ENCODE measurements at regions not wholly inside any gene's neighbourhood (a gene's known extent, or its start where the extent isn't known, plus 50 kb on each side); places are given as distances from the start of the nearest gene placed in this dataset.
A peak's percentile ranks its signal among the peaks of the same experiment; 100 is the strongest.

DNA sequence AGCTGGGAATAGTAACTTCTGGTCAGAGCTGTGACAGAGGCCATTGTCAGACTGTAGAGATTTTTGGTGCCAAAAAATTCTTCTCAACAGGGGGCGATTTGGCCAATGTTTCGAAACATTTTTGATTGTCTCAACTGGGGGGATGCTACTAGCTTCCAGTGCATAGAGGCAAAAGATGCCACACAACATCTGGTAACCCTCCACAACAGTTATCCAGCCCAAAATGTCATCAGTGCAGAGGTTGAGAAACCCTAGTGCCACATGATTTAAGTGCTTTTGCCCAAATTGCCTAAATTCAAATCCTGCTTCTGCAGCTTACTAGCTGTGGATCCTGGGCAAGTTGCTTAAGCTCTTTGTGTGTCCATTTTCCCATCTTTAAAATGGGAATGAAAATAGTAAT is 71.9 kb downstream of the FZD1 start:
- Histone ChIP-seq H3K9me3 (peaks cover 0 to 5% (median 0%) of the 10 kb centered on the region in 12 donors), H3K27me3 (no peaks in the 10 kb centered on the region), H3K36me3 (no peaks in the 10 kb centered on the region), H3K4me3 (no peak overlapping the region), H3K27ac (no peak overlapping the region), H3K4me1 (peaks cover 0 to 7% (median 0%) of the 10 kb centered on the region in 12 donors)
- WGBS, 4 donors: 93 to 100% (median 95%) methylated on average over 2 of the region's 2 CpGs
- TF ChIP-seq, protein P1, sequence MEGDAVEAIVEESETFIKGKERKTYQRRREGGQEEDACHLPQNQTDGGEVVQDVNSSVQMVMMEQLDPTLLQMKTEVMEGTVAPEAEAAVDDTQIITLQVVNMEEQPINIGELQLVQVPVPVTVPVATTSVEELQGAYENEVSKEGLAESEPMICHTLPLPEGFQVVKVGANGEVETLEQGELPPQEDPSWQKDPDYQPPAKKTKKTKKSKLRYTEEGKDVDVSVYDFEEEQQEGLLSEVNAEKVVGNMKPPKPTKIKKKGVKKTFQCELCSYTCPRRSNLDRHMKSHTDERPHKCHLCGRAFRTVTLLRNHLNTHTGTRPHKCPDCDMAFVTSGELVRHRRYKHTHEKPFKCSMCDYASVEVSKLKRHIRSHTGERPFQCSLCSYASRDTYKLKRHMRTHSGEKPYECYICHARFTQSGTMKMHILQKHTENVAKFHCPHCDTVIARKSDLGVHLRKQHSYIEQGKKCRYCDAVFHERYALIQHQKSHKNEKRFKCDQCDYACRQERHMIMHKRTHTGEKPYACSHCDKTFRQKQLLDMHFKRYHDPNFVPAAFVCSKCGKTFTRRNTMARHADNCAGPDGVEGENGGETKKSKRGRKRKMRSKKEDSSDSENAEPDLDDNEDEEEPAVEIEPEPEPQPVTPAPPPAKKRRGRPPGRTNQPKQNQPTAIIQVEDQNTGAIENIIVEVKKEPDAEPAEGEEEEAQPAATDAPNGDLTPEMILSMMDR (IDR thresholded peaks at IDR 0.05): no peak
- TF ChIP-seq POLR2A (IDR thresholded peaks at IDR 0.05): no peak
- ATAC-seq (no peak), DNase-seq (no peak)
- intact Hi-C loops (cut with DNase I): no loop called here

DNA sequence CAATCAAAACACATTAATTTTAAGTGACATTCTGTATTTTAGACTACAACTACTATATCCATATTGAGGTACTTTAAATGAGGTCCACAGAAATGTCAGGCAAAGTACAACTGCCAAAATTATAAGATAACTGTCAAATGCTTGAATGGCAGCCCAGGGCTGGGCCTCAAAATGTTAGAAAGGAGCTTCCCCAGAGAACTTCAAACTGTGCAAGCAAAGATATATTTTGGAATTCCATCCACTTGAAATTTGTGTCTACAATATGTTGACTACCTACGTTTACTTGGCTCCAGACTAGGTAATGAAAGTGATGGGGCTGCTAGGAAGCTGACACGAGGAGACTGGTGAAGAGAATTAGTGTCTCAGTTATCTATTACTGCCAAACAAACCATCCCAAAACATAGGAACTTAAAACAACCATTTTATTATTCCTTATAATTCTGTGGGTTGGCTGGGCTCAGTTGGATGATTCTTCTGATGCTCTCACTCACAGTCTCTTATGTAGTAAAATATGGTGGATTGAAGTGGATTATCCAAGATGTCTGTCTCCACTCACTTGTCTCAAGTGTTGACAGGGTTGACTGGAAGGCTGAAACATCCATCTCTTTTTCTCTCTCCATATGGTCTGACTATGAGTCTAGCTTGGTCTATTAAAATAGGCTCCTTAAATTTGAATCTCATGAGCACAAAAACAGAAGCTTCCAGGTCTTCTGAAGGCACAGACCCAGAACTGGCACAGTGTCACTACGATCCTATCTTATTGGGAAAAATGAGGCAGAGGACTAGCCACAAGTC is 74.2 kb downstream of the FZD1 start:
- Histone ChIP-seq H3K36me3 (no peaks in the 10 kb centered on the region), H3K27ac (no peak overlapping the region), H3K27me3 (no peaks in the 10 kb centered on the region), H3K4me3 (no peak overlapping the region), H3K4me1 (peaks cover 0 to 8% (median 4%) of the 10 kb centered on the region in 12 donors), H3K9me3 (peaks cover 0 to 5% (median 0%) of the 10 kb centered on the region in 12 donors)
- TF ChIP-seq POLR2A (IDR thresholded peaks at IDR 0.05): no peak
- TF ChIP-seq, protein P1 (IDR thresholded peaks at IDR 0.05): no peak
- no peak for ATAC-seq
- 91 to 94% (median 93%) methylated on average over 3 of the region's 3 CpGs for WGBS, 4 donors
- intact Hi-C loops (cut with DNase I): no loop called here
- no peak for DNase-seq

DNA sequence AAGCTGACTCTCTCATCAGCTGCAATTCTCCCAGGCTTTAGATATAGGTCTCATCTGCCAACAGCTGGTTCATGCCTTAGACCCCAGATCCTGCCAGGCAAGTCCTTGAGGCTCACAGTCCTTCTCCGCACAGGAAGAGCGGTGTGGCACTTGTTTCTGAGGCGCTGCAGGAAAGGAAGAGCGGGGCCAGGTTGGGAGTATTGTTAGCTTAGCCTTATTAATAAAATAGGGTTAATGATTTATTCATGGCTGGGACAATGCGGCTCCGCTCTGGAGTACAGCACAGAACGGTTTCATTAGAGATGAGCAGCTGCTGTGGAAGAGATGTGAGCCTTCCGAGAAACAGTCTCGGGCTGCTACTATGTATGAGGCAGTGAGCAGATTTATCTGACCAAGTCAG is 78.1 kb downstream of the FZD1 start:
- Histone ChIP-seq H3K27ac (no peak overlapping the region), H3K9me3 (peaks cover 0 to 5% (median 0%) of the 10 kb centered on the region in 12 donors), H3K27me3 (no peaks in the 10 kb centered on the region), H3K4me1 (peaks cover 0 to 40% (median 24%) of the 10 kb centered on the region in 12 donors), H3K4me3 (no peak overlapping the region), H3K36me3 (no peaks in the 10 kb centered on the region)
- DNase-seq: no peak
- no peak for TF ChIP-seq POLR2A (IDR thresholded peaks at IDR 0.05)
- TF ChIP-seq, protein P1 (IDR thresholded peaks at IDR 0.05): no peak
- intact Hi-C loops (cut with DNase I): no loop called here
- WGBS, 4 donors: 87 to 96% (median 91%) methylated on average over 9 of the region's 9 CpGs
- no peak for ATAC-seq

DNA sequence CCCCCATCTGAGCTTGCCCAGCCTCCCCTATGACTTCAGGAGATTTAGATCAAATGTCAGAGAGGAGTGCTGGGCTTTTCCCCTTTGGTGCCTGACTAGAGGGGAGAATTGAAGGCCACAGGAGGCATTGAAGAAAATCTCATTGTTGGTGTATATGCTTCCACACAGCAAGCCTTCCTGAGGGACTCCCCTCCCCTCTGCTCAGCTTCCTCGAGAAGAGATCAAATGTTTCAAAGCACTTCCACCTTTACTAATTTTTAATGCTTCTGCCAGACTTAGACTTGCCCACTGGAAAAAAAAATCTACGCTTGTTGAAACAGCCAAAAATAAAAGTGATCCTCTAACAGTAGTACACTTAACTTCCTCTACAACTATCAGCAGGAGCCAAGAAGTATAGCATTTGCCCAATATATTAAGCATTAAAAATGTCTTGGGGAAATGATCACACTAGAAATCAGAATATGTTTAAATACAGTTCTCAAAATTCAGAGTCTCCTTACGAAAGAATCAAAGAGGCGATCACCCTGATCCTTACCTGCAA is 79.3 kb downstream of the FZD1 start:
- Histone ChIP-seq H3K4me1 (peaks cover 0 to 52% (median 36%) of the 10 kb centered on the region in 12 donors), H3K36me3 (no peaks in the 10 kb centered on the region), H3K9me3 (peaks cover 0 to 3% (median 0%) of the 10 kb centered on the region in 12 donors), H3K4me3 (no peak overlapping the region), H3K27me3 (no peaks in the 10 kb centered on the region), H3K27ac (no peak overlapping the region)
- intact Hi-C loops (cut with DNase I): no loop called here
- WGBS, 4 donors: 56 to 63% (median 58%) methylated on average over 4 of the region's 4 CpGs
- TF ChIP-seq, protein P1 (IDR thresholded peaks at IDR 0.05): no peak
- no peak for TF ChIP-seq POLR2A (IDR thresholded peaks at IDR 0.05)
- ATAC-seq (peak in 1 of 4 donors; percentile 61), DNase-seq (no peak)
